ENCODE measurements at regions not wholly inside any gene's neighbourhood (a gene's known extent, or its start where the extent isn't known, plus 50 kb on each side); places are given as distances from the start of the nearest gene placed in this dataset.

- DNase-seq = no peak
These were observed 675.4 kb downstream of the SEMA5A start for GRCh38 chr5:8870349-8870958.

DNA sequence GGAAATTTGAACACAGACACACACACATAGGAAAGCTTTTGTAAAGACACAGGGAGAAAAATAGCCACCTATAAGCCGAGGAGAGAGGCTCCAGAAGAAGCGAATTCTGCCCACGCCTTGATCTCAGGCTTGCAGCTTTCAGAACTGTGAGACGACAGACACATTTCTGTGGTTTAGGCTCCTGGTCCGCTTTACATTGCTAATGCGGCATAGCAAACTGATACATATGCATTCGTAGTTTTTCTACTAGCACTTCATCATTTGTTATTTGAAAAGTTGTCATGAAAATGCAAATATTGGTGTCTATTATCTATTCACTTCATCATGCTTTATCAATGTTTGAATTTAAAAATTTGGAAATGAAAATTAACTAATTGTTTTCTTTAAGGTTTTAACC lies 674.9 kb downstream of the SEMA5A start:
- DNase-seq = no peak

DNA sequence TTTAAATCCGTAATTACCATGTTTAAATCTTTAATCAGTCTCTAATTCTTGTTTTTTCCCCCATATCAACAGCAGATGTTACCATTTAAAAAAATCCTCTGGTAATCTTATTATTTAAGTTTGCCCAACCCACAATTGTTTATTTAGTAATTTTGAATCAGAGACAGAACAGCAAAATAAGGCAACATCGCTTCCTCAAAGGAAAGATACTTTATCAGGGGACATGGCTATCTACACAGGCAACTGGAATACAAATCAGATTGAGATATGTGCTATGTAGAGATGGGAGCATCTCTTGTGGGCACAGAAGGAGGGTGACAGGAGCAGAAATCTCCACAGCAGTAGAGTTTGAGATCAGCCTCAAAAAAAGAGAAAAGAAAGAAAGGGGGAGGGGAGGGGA lies 674.4 kb downstream of the SEMA5A start:
- DNase-seq = no peak

DNA sequence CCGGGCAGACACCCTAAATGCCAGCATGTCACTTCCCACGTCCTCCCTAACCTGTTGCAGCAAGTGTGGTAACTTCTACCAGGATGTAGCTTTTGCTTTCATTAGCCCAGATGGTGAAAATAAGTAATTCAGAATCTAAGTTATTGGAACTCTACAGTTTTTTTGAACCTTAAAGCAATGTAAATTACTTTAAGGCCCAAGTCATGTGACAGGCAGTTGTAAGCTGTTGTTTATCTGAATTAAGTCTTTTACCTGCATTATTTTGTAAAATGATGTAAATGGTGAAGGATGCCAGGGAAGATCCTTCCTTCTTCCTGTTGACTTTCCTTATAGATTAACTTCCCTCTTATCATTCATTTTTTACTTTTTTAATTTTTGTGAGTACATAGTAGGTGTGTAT lies 670.2 kb downstream of the SEMA5A start:
- no peak for DNase-seq

DNA sequence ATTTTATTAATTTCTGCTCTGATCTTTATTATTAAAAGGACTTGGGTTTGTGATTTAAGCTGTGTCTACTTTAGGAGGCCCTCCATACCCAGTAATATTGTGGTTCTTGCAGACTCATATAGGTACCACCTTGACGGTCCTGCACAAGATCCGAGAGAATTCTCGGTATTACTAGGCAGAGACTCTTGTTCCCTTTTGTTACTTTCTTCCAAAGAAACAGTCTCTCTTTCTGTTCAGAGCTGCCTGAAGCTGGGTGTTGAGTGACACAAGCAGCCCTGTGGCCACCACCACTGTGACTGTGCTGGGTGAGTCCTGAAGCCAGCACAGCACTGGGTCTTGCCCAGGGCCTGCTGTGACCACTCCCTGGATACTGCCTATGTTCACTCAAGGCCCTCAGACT lies 666.6 kb downstream of the SEMA5A start:
- DNase-seq = no peak

DNA sequence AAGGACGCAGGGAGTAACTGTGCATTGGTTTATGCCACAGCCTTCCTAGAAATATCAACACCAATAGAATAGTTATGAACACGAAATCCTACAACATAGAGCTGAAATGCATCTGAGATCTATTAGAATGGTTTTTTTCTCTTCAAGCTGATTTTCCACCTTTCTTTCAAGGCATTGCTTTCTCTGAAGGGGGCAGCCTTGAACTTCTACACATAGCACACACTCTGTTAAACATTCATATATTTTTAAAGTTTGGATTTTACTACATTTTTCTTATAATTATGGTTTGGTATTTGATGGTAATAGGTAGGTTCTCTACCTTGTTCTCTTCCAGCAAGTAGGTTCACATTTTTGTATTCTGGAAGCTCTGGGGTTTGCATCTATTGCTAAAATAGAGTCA lies 661.8 kb downstream of the SEMA5A start:
- no peak for DNase-seq

DNA sequence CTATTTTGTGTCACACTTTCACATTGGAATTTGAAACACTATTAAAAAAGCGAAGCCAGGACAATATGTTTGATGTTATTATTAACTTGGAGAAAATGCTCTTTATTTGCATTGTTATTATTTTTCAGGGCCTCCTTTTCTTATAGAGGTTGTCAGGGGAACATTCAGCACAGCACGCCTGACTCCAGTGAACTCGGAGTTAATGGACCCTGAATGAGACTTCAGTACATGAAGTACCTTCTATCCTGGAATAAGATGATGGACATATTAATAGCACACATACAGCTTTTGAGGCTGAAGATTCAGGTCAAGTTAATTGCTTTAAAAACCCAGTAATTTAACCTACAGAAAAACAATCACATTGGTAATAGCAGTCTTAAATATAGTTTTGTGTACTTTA lies 652.9 kb downstream of the SEMA5A start:
- no peak for DNase-seq

- no peak for DNase-seq
These were observed 651.8 kb downstream of the SEMA5A start for GRCh38 chr5:8894031-8894430.

GRCh38 chr5:8895062-8895461 lies 650.8 kb downstream of the SEMA5A start:
- DNase-seq = no peak

- no peak for DNase-seq
These were observed 650.3 kb downstream of the SEMA5A start for GRCh38 chr5:8895599-8895998.

DNA sequence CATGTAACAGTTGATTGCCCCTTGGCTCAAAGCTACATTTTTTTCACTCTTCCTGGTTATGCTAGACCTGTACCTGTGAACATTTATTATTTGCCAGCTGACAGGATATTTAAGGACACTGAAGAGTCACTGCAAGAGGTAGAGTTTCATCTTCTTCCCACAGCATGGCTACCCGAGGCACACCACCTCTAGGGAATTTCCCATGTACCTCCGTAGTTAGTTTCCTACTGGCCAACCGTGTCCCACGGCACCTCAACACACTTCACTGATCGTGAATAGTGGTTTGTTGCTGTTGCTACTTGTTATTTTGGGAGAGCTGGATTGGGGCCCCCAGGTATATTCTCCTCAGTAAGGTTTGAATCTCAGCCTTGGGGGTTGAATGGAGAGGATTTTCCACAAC lies 648.6 kb downstream of the SEMA5A start:
- DNase-seq = no peak

- DNase-seq = no peak
These were observed 640.9 kb downstream of the SEMA5A start for GRCh38 chr5:8905021-8905420.

DNA sequence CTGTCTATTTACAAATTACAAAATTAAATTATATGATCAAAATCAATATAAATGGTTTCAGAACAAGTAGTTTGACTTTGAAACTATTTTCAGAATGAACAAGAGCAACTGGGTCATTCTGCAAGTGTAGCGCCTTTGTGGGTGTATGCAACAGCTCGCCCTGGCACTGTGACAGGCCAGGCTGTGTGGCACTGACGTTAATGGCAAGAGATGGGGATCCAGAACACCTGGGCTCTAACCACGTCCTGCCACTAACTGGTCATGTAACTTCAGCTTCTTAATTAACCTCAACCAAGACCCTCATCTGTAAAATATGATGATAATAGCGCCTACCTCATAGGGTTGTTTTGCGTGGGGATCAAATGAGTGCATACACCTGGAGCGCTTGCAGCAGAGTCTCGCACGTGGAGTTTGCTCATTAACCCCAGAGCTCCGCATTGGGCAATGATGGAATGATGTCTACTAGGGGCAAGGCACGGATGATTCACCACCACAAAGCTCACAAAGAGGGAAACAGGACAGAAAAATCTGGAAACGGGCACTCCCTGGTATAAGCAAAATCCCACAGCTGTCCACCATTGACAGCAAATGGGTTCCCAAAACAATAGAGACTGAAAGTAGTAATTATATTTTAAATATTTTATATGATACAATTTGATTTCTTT lies 639.4 kb downstream of the SEMA5A start:
- no peak for DNase-seq

DNA sequence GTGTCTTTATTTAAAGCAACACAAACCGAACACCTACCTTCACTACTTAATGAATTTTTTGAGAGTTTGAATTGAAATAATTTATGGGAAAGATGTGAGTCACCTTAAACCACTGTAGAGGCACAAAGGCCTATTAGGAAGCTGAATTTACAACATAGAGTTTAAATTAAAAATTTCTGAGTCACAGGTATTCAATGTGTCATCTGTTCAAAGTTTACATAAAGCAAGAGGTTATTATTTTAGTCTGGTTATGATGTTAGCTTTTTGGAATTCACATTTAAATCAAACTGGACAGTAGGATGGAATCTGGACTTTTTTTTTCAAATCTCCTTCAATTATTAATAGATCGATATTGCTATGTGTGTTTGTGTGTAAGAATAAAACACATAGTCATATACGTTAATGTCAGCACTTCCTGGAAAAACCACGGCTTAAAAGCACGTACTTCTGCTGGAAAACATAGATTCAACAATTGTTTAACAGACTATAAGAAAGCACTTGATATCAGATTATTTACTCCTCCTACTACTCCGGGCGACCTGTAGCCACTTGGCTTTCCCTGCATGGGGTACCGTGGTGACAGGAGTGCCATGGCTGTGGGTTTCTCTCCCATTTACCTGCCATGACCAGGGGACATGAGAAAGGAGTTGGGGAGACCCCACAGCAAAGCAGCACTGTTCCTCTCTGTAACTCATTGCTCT lies 638.6 kb downstream of the SEMA5A start:
- DNase-seq = no peak

DNA sequence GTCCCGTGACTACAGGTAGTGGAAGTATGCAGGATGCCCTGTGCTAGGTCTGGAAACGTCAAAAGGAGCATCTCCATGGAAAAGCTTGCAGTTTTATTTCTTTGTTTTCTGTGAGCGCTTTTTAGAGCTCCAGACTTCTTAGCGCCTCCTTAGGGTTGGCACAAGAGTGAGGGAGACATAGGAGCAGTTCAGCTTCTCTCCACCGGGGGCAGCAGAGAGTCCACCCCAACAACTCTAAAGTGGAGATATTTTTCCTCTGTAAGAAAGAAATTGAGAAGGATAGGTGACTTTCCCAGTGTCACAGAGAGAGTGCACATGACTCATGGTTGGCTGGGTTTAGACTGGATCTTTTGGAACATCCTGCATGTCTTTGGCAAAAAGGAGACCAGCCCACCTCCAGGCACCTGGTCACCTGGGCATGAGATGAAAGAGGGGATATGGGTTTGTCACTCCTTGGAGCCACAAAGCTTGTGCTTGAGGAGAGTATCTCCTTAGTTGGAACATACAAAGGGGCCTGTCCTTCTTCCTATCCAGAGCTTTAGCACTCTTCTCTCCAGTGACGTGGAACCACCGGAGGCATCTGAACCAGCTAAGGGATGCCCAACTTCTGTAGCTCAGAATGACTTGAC lies 637.7 kb downstream of the SEMA5A start:
- DNase-seq = peak; percentile 4

DNA sequence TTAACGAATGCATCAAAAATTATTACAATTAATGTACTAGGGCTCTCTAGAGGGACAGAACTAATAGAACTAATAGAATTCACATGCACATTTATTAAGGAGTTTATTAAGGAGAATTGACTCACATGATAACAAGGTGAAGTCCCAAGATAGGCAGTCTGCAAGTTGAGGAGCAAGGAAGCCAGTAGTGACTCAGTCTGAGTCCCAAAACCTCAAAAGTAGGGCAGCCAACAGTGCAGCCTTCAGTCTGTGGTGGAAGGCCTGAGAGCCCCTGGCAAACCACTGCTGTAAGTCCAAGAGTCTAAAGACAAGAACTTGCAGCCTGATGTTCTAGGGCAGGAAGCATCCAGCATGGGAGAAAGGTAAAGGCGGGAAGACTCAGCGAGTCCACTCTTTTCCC lies 633.8 kb downstream of the SEMA5A start:
- no peak for DNase-seq

GRCh38 chr5:8913522-8913921 lies 632.4 kb downstream of the SEMA5A start:
- no peak for DNase-seq

- DNase-seq = no peak
These were observed 626.8 kb downstream of the SEMA5A start for GRCh38 chr5:8919096-8919495.

DNA sequence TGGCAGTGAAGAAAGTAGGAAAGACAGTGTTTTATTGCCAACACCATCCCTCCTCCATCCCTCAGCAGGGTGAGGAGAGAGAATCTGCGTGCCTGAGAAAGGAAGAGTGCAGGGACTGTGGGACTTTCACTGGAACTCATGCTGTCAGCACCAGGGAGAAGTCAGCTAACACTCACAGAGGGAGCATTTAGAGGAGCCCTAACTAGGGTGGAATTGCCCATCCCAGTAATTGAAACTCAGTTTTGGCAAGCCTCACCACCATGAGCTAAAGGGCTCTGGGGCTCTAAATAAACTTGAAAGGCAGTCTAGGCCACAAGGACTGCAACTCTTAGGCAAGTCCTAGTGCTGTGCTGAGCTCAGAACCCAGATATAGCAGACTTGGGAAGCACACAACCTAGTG lies 622.3 kb downstream of the SEMA5A start:
- no peak for DNase-seq

GRCh38 chr5:8924054-8924793 lies 621.7 kb downstream of the SEMA5A start:
- DNase-seq = no peak

- DNase-seq = no peak
These were observed 615.9 kb downstream of the SEMA5A start for GRCh38 chr5:8930021-8930420.

DNA sequence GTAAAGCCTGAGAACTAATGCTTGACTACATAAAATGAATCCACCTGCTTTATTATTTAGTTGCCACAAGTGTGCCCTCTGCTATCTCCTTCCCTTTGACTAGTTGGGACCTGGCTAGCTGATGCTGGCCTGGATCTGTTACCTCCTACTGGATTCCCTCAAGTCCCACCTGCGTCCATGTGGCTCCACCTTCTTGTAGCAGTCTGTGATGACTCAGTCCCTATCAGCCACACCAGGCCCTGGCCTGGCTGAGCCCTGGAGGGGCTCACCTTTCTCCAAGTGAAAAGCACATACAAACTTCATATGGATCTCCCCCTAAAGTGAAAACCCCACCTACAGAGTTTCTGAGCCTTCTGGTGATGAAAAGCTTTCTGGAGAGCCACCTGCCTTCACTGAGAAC lies 611.4 kb downstream of the SEMA5A start:
- DNase-seq = no peak

- DNase-seq = no peak
These were observed 604.9 kb downstream of the SEMA5A start for GRCh38 chr5:8940934-8941333.

Data from SHP77 treated with DMSO at 0.1 percent for 48 hours (cell line).